Esophagus muscularis mucosa (tissue), 4 donors: ENCODE measurements at regions not wholly inside any gene's neighbourhood (a gene's known extent, or its start where the extent isn't known, plus 50 kb on each side); places are given as distances from the start of the nearest gene placed in this dataset.

Experiments used
- EP300 ChIP-seq: sonication (generic); formaldehyde crosslinking; IDR thresholded peaks from one replicate; pipeline ENCODE4 v1.6.1; 2017; ENCODE audit warnings: antibody characterized with exemption
- POLR2A ChIP-seq: fragments of 450-650 bp; IDR thresholded peaks from one replicate; pipeline ENCODE4 v1.6.1; 2017; ENCODE audit warnings: antibody characterized with exemption, moderate library complexity, mild to moderate bottlenecking, low read depth
- TF ChIP-seq, protein P1 (sequence below), 3 experiments: fragments of 200-600 bp in 2 of 3; fragments of 450-650 bp in 1 of 3; sonication (generic) in 2 of 3; IDR thresholded peaks; one replicate each; pipeline ENCODE4 v1.5.1; 2017 to 2019; ENCODE audit warnings: antibody characterized with exemption in 3 of 3, mild to moderate bottlenecking in 2 of 3, moderate library complexity in 1 of 3

DNA sequence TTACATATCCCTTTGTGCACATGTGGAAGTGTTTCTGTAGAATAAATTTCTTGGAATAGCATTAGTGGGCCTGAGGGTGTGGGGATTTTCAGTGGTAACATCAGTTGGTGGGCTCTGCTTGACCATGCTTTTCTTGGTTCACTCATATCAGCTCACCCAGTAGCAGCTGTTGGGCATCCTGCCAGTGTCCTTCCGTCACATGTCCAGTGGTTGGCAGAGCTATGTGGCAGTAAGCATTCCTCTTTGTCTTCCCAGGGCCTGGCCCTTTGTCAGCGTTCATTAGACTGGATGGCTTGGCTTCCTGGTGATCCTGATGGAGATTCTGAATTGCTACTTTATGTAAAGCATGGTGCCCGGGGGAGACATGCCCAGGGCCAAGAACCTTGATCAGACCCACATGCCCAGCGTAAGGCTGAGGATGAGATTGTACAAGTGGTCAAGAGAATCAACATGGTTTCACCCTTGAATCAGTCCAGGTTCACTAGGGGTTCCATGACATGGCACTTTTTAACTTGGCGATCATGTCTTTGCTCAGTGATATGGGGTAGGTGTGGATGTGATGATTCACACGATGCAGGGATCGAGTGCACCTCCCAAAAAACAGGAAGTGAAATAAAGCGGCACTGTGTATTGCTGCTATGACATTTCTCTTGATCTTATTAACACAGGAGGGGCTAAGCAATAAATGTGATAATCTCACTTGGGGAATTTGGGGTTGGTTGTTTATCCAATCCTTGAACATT lies 72.1 kb upstream of the IGFBP7 start:
- TF ChIP-seq, protein P1, sequence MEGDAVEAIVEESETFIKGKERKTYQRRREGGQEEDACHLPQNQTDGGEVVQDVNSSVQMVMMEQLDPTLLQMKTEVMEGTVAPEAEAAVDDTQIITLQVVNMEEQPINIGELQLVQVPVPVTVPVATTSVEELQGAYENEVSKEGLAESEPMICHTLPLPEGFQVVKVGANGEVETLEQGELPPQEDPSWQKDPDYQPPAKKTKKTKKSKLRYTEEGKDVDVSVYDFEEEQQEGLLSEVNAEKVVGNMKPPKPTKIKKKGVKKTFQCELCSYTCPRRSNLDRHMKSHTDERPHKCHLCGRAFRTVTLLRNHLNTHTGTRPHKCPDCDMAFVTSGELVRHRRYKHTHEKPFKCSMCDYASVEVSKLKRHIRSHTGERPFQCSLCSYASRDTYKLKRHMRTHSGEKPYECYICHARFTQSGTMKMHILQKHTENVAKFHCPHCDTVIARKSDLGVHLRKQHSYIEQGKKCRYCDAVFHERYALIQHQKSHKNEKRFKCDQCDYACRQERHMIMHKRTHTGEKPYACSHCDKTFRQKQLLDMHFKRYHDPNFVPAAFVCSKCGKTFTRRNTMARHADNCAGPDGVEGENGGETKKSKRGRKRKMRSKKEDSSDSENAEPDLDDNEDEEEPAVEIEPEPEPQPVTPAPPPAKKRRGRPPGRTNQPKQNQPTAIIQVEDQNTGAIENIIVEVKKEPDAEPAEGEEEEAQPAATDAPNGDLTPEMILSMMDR (IDR thresholded peaks at IDR 0.05) = no peak
- TF ChIP-seq EP300 = no peak
- TF ChIP-seq POLR2A = no peak
